Colon (tissue), 2 donors: ENCODE measurements at regions not wholly inside any gene's neighbourhood (a gene's known extent, or its start where the extent isn't known, plus 50 kb on each side); places are given as distances from the start of the nearest gene placed in this dataset.

ENCODE experiments used
- FAIRE-seq: peaks from 2 replicates; lab custom pipeline; 2012; peaks lifted over from hg19 to GRCh38; lab: Jason Lieb, UNC
- donor health status: control.
- donor health status: control.

- no peak for FAIRE-seq
Observed at GRCh38 chr12:14153803-14154202, 172.4 kb upstream of the GRIN2B start.

GRCh38 chr12:14156606-14157005 lies 175.2 kb upstream of the GRIN2B start:
- no peak for FAIRE-seq

DNA sequence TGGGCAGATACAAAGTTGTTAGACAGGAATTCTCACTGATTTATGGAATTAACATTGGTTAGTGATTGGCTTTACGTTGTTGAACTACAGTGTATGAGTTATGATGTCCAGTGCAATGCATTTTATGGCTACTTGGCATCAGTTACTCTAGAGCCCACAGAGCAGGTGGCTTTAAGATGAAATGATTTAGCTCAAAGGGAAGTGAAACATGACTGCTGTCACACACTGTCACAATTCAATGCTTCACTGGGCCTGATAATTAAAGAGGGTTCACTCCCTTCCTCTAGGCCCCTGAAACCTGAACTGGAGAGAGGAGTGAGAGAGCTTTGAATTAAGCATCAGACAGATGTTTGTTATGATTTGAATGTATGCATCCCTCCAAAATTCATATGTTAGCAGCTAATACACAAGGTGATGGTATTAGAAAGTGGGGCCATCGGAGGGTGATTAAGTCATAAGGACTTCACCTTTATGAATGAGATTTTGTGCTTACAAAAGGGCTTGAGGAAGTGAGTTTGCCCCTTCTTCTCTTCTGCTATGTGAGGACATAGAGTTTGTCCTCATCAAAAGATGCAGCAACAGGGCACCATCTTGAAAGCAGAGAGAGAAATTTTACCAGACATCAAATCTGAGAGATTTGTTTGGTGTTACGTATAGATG lies 175.8 kb upstream of the GRIN2B start:
- FAIRE-seq: no peak

DNA sequence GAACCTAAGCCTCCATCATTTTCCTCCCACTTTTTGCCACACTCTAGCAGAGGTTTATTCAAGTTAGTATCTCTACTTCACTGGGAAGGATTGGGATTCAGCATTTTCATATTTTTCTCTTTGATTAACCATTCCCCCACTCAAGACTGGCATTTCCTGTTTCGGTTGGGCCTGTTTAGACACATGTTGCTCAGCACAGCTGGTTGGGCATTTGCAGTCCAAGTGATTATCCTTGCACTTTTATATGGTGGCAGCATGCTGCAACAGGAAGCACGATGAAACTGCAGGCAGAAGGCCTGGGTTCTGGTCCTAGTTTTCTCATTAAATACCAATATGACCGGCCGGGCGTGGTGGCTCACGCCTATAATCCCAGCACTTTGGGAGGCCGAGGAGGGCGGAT lies 182.9 kb upstream of the GRIN2B start:
- no peak for FAIRE-seq

GRCh38 chr12:14167005-14167628 lies 185.7 kb upstream of the GRIN2B start:
- no peak for FAIRE-seq

GRCh38 chr12:14169281-14169680 lies 187.9 kb upstream of the GRIN2B start:
- no peak for FAIRE-seq

- FAIRE-seq: no peak
Observed at GRCh38 chr12:14171106-14171505, 189.7 kb upstream of the GRIN2B start.

DNA sequence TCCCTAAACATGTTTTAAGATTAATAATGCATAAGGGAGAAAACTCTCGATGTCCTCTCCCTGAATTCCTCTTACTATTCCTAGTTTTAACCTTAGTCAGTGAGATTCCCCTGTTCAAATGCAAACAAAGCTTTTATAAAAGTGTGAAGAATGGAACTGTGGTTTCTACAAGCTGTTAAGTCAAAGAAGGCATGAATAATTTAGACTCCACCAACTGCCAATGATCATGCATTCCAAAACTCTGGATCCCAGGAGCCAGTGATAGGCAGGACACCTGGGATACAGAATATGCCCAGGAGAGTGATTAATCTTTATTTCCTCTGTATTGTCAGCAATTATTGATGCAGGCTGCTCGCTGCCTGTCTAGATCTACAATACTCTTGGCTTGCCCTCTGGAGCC lies 190.3 kb upstream of the ATF7IP start:
- no peak for FAIRE-seq

- FAIRE-seq: no peak
Observed at GRCh38 chr12:14185427-14186192, 179.9 kb upstream of the ATF7IP start.

- FAIRE-seq: no peak
Observed at GRCh38 chr12:14186193-14186502, 179.3 kb upstream of the ATF7IP start.

DNA sequence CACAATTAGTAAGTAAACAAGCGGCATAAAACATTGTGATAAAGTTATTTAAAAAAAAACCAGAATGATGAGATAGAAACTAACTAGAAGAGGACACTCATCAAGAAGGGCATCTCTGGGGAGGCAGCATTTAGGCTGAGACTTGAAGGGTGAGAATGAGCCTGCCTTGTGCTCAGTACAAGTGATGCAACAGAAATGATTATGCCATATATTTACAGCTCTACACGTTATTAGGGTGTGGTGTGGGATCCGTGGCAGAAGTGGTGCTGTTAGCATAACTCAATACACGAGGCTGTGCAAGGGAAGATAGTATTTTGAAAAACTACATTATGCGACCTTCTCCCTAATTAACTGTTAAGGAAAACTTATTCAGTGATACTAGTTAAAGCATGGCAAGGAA lies 178.5 kb upstream of the ATF7IP start:
- no peak for FAIRE-seq

DNA sequence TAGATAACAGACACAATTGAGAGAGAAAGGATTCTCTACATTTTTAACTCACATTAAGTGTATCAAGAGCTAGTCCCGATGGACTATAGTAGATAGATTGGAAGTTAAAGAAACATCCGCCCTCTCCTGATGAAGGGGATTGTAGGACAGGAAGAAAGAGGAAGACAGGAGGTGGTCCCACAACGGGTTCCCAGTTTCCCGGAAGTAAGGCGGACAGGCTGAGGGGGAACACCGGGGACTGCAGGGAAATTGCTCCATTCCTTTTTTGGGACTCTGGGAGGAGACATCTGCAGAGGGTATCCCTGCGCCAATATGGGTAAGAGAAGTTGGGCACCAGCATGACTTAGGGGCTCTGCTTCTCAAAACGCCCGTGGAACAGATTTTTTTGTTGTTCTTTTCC lies 177.5 kb upstream of the ATF7IP start:
- no peak for FAIRE-seq

- FAIRE-seq: no peak
Observed at GRCh38 chr12:14188744-14189143, 176.7 kb upstream of the ATF7IP start.

GRCh38 chr12:14190694-14191093 lies 174.8 kb upstream of the ATF7IP start:
- no peak for FAIRE-seq

GRCh38 chr12:14191612-14192011 lies 173.9 kb upstream of the ATF7IP start:
- no peak for FAIRE-seq

DNA sequence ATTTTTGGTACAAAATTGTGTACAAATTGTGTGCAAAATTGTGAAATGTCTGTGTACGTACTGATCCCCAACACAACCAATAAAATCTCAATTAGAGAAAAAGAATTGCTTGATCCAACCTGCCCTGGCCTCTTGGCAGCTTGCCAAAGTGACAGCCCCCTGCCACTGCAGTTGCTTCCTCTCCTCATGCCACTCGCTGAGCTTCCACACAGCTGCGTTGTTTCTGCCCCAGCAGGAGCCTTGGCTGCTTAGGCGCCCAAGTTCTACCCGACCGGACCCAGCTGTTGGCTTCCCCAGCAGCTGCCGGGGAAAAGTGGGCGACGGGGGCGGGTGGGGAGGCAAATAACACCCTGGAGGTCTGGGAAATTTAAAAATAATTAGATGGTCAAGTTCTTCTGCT lies 171.8 kb upstream of the ATF7IP start:
- no peak for FAIRE-seq

GRCh38 chr12:14194572-14194971 lies 170.9 kb upstream of the ATF7IP start:
- no peak for FAIRE-seq

DNA sequence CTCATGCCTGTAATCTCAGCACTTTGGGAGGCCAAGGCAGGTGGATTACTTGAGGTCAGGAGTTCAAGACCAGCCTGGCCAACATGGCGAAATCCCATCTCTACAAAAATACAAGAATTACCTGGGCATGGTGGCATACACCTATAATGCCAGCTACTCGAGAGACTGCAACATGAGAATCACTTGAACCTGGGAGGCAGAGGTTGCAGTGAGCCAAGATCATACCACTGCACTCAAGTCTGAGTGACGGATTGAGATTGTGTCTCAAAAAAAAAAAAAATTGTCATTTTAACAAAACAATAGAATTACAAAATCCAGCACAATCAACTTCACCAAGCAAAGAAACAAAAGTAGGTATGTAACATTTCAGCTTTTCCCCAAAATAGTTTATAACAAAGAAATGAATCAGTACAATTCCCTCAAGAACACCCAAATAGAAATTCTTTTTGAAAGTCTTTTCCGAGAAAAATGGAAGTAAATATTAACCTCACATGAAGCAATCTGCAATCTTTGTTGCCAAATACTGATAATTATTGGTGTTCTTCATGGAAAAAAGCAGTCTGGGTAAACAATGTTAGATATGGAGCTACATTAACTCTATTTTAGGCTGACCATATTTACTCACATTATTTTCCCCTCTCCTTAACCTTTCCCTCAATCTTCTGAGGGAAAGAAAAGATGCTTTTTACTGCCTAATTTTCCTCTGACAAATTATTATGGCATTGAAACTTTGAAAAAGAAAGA lies 165.9 kb upstream of the ATF7IP start:
- no peak for FAIRE-seq

GRCh38 chr12:14200598-14200997 lies 164.9 kb upstream of the ATF7IP start:
- FAIRE-seq: peak; percentile 92

DNA sequence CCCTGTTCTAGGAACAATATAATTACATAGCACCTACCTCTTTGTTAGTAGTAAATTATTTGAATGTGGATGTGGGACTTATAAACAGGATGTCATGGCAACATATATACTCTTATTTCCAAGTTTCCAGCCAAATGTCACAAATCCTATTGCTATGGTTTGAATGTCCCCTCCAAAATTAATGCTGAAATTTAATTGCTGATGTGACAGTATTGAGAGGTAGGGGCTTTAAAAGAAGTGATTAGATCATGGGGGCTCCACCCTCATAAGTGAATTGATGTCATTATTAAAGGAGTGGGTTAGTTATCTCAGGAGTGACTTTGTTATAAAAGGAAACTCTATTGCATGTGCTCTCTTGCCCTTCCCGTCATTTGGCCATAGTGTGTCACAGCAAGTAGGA lies 164.2 kb upstream of the ATF7IP start:
- no peak for FAIRE-seq

- FAIRE-seq: peak; percentile 18
Observed at GRCh38 chr12:14207905-14208551, 157.5 kb upstream of the ATF7IP start.

DNA sequence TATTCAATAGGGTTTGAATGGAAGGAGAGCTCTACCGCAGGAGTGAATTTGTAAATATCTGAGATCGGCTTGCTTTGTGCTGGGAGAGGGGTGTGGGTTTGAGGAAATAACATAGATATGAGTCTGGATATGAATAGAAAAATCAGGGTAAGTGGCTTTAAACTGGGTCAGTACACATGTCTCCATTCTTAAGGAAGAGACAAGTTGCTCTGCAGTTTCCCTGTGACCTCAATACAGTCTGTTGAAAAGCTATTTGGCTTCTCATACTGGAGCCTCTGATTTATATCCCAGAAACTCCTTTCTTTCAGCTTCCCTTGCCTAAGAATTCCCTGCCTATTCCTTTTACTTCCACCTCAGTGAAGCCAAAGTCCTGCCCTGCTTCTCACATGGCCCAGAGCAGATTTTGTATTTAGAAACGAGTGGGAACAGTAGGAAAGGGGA lies 153.5 kb upstream of the ATF7IP start:
- FAIRE-seq: no peak
